ENCODE measurements at regions not wholly inside any gene's neighbourhood (a gene's known extent, or its start where the extent isn't known, plus 50 kb on each side); places are given as distances from the start of the nearest gene placed in this dataset.

DNA sequence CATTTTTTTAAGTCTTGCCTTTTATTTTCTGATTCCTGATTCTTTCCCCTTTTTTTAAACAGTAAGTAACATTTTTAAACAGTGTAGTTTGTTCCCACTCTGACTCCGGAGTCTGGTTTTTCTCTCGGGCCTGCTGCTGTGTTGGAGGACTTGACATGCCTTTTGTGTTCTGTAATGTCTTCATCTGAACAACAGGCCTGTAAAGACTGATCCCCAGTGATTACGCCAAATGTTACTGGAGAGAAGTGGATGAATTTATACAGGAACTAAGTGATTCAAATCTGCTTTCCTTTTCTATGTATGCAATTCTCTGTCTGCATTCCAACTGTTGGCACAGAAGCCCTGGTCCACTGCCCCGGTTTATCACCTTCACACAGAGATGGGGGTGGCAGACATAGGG is 54.3 kb upstream of the RMDN2 start:
- no peak for DNase-seq

DNA sequence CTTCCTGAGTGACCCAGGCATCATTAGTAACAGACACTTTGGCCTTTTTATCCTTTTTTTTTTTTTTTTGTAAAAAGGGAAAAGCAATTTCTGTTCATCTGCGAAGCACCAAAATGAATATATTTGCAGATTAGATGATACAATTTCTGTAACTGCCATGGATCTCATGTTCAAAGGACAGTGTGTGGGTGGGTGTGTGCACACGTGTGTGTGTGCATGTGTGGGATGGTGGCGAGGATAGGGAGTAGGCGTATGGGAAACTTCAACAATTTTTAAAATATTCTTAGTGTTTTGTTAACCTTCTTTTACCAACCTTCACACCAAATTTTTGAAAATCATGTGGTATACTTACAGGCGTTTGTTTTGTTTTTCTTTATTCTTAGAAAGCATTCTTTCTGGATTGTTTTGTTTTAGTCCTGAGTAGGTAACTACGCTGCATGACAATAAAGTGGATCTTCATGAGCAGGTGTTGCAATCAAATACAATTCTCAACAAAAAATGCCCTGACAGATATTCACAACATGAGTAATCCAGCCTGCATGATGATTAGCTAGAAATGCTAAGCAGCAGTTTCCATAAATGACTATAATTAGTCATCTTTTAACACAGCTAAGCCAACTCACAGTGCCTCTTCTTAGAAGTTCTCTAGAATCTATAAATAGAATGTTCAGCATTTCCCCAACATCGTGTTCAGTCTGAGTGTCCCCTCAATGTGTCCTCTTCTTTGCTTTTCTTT is 53.5 kb upstream of the RMDN2 start:
- DNase-seq: peak; percentile 88

DNA sequence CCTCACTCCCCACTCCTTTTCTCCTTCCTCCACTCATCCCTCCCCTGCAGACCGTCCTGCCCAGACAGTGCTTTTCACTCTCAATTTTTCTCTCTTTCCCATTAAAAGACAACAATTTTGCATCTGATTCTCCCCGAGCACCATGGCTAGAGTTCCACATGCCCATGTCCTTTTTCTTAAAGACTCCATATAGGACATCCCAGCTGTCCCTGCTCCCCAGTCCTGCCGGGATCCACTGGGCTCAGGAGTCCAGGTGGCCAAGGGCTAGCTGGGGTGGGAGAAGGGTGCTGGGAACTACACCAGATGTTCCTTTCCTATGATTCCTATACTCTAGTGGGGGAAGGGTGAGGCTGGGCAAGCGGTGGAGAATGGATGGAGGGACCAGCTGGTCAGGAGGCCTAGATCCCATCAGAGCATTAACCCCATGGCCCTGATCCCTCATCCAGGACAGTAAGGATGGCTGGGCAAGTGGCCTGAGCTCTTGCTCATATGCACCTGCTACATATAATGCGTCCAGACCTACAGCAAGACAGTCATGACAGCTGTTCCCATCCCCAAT is 52.8 kb upstream of the RMDN2 start:
- no peak for DNase-seq

DNA sequence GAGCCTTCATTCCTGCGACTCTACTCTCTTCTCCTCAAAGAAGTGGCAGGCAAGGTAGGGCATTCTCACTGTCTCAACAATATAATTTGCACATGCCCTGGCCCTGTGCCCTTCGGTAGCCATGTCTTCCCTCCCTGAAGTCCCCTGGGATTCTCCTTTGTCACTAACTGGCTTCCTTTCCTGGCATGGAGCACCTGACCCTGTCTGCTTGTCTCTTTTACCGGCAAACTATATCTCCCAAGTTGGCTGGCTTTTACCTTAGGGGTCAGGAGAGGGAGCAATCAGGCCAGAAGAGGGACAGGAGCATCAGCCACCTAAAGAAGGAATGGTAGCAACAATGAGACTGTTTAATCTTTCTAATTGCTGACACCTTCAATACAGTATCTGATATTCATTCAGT is 51.9 kb upstream of the RMDN2 start:
- DNase-seq: no peak

DNA sequence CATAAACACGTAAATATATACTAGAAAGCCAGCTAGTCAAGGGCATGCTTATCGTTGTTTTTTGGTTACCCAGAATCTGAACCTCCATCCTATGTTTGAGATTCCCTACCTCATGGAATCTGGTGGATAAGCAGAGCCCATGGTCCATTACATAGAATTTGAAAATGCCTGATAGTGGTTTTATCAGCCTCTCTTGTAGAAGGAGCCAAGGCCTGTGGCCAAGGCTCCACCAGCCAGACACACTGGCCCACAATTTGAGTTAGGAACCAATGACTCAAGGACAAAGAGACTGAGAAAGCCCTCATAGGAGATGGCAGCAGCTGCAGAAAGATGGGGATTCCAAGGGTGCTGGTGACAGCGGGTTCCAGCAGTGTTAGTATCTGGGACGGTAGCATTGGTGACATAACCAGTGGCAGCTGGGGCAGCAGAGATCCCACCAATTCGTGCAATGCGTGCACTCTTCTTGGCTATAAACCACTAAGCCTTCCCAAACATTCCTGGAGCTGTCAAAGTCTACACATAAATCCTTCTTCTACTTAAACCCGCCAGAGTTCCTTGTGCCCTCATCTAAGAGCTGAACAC is 51.2 kb upstream of the RMDN2 start:
- DNase-seq: no peak

DNA sequence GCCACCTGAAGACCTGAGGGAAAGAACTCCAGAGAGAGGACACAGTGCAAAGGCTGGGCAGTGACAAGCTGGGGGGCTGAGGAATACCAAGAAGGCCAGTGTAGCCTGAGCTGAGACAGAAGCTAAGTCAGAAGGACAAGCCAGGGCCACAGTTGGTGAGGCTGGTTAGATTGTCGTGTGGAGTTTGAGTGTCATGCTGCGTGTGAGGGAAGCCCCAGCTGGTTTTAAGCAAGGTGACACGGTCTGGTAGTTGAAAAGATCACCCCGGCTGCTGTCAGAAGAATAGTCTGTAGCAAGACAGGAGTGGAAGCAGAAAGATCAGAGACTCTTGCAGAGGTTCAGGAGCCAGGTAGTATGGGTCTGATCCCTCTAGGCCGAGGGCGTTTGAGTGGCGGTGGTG is 50.6 kb upstream of the RMDN2 start:
- no peak for DNase-seq

Measured in MV-4-11 (cell line).